ENCODE measurements at regions not wholly inside any gene's neighbourhood (a gene's known extent, or its start where the extent isn't known, plus 50 kb on each side); places are given as distances from the start of the nearest gene placed in this dataset.

GRCh38 chr15:53305101-53305500 lies 454.4 kb downstream of the WDR72 start:
- no peak overlapping the region for H3K4me3 ChIP-seq (ENCODE audit: low read depth, low read length)
- TF ChIP-seq CTCF (IDR thresholded peaks at IDR 0.05; ENCODE audit: low read depth, low read length, missing control alignments): no peak
- no peak for DNase-seq (ENCODE audit: low read depth)
- in situ Hi-C loops (cut with HindIII; ENCODE audit: low sequenced_read_pairs): no loop called here

GRCh38 chr15:53297828-53298227 lies 461.6 kb downstream of the WDR72 start:
- H3K4me3 ChIP-seq (ENCODE audit: low read depth, low read length): no peak overlapping the region
- in situ Hi-C loops (cut with HindIII; ENCODE audit: low sequenced_read_pairs): no loop called here
- no peak for TF ChIP-seq CTCF (IDR thresholded peaks at IDR 0.05; ENCODE audit: low read depth, low read length, missing control alignments)
- DNase-seq (ENCODE audit: low read depth): no peak

- TF ChIP-seq CTCF (IDR thresholded peaks at IDR 0.05; ENCODE audit: low read depth, low read length, missing control alignments): no peak
- no peak for DNase-seq (ENCODE audit: low read depth)
- in situ Hi-C loops (cut with HindIII; ENCODE audit: low sequenced_read_pairs): no loop called here
- no peak overlapping the region for H3K4me3 ChIP-seq (ENCODE audit: low read depth, low read length)
Measured at GRCh38 chr15:53296603-53297002, 462.9 kb downstream of the WDR72 start.

- DNase-seq (ENCODE audit: low read depth): no peak
- no peak overlapping the region for H3K4me3 ChIP-seq (ENCODE audit: low read depth, low read length)
- no peak for TF ChIP-seq CTCF (IDR thresholded peaks at IDR 0.05; ENCODE audit: low read depth, low read length, missing control alignments)
- in situ Hi-C loops (cut with HindIII; ENCODE audit: low sequenced_read_pairs): no loop called here
Measured at GRCh38 chr15:53295574-53295973, 463.9 kb downstream of the WDR72 start.

GRCh38 chr15:53288542-53288941 lies 470.9 kb downstream of the WDR72 start:
- no peak for TF ChIP-seq CTCF (IDR thresholded peaks at IDR 0.05; ENCODE audit: low read depth, low read length, missing control alignments)
- in situ Hi-C loops (cut with HindIII; ENCODE audit: low sequenced_read_pairs): no loop called here
- no peak overlapping the region for H3K4me3 ChIP-seq (ENCODE audit: low read depth, low read length)
- no peak for DNase-seq (ENCODE audit: low read depth)

GRCh38 chr15:53274630-53275029 lies 484.5 kb upstream of the ONECUT1 start:
- DNase-seq (ENCODE audit: low read depth): no peak
- no peak overlapping the region for H3K4me3 ChIP-seq (ENCODE audit: low read depth, low read length)
- in situ Hi-C loops (cut with HindIII; ENCODE audit: low sequenced_read_pairs): no loop called here
- TF ChIP-seq CTCF (IDR thresholded peaks at IDR 0.05; ENCODE audit: low read depth, low read length, missing control alignments): no peak

GRCh38 chr15:53272116-53272515 lies 482.0 kb upstream of the ONECUT1 start:
- in situ Hi-C loops (cut with HindIII; ENCODE audit: low sequenced_read_pairs): no loop called here
- TF ChIP-seq CTCF (IDR thresholded peaks at IDR 0.05; ENCODE audit: low read depth, low read length, missing control alignments): no peak
- no peak for DNase-seq (ENCODE audit: low read depth)
- no peak overlapping the region for H3K4me3 ChIP-seq (ENCODE audit: low read depth, low read length)
